IMR-90 (cell line): ENCODE measurements at regions not wholly inside any gene's neighbourhood (a gene's known extent, or its start where the extent isn't known, plus 50 kb on each side); places are given as distances from the start of the nearest gene placed in this dataset.

Experiments used
- ATAC-seq: fragments of 200-7000 bp; cut with Tn5 transposase; 2 replicates; pipeline ENCODE4 v1.9.1; 2020; ENCODE audit warnings: low read depth, mild to moderate bottlenecking, moderate library complexity
- BruUV-seq: library from RNA; stranded (reverse); fragments of 400-500 nt; replicated peaks from 2 replicates; lab custom pipeline; 2021; lab: Mats Ljungman, UMichigan
- CTCF ChIA-PET: fragments of 300-600 bp; formaldehyde crosslinking; extraction: SDS; loops from one replicate; lab custom pipeline; 2021; ENCODE audit warnings: antibody characterized with exemption; lab: Yijun Ruan, JAX
- POLR2A ChIA-PET: fragments of 300-600 bp; sonication (Branson Sonifier 250); formaldehyde crosslinking; loops from one replicate; lab custom pipeline; 2022; ENCODE audit warnings: antibody characterized with exemption; ENCODE audit not compliant: unreplicated experiment; lab: Charles Lee
- DNase-seq: peaks from one replicate; pipeline ENCODE4 v3.0.0; 2013
- H2AFZ ChIP-seq: replicated peaks from 2 replicates; pipeline ENCODE3; 2013; ENCODE audit warnings: low read length, mild to moderate bottlenecking; ENCODE audit not compliant: poor library complexity
- H2AK5ac ChIP-seq: 2 replicates; pipeline ENCODE4 v1.6.1; 2013; ENCODE audit warnings: low read depth, low read length, inconsistent platforms
- H2AK9ac ChIP-seq: replicated peaks from 2 replicates; pipeline ENCODE3; 2013; ENCODE audit warnings: mild to moderate bottlenecking, low read depth, low read length, moderate library complexity; ENCODE audit not compliant: poor library complexity
- H2BK120ac ChIP-seq: 2 replicates; pipeline ENCODE4 v1.6.1; 2013; ENCODE audit warnings: low read depth, low read length, inconsistent platforms
- H2BK15ac ChIP-seq: 3 replicates; pipeline ENCODE4 v1.6.1; 2013; ENCODE audit warnings: low read depth, low read length, inconsistent platforms
- H2BK20ac ChIP-seq: 2 replicates; pipeline ENCODE4 v1.6.1; 2013; ENCODE audit warnings: low read depth, mild to moderate bottlenecking, inconsistent platforms, low read length, moderate library complexity
- H2BK5ac ChIP-seq: 2 replicates; pipeline ENCODE4 v1.6.1; 2013; ENCODE audit warnings: mild to moderate bottlenecking, low read depth, low read length, inconsistent platforms; ENCODE audit not compliant: poor library complexity, severe bottlenecking
- H3K14ac ChIP-seq: replicated peaks from 2 replicates; pipeline ENCODE4 v1.6.1; 2013; ENCODE audit warnings: low read depth, low read length, inconsistent platforms
- H3K18ac ChIP-seq: 2 replicates; pipeline ENCODE4 v1.6.1; 2013; ENCODE audit warnings: low read depth, low read length, control low read depth
- H3K23ac ChIP-seq: 2 replicates; pipeline ENCODE4 v1.6.1; 2013; ENCODE audit warnings: low read depth, low read length, inconsistent platforms
- H3K27ac ChIP-seq: 2 replicates; pipeline ENCODE4 v1.5.1; 2013; ENCODE audit warnings: mild to moderate bottlenecking, control low read depth, low read length; ENCODE audit not compliant: insufficient read depth
- H3K27me3 ChIP-seq: 2 replicates; pipeline ENCODE4 v1.6.1; 2013; ENCODE audit warnings: low read length; ENCODE audit not compliant: control insufficient read depth, insufficient read depth
- H3K36me3 ChIP-seq: 2 replicates; pipeline ENCODE4 v1.6.1; 2013; ENCODE audit warnings: low read length, mixed read lengths; ENCODE audit not compliant: control insufficient read depth, insufficient read depth
- H3K4ac ChIP-seq: 2 replicates; pipeline ENCODE4 v1.6.1; 2013; ENCODE audit warnings: low read depth, low read length, inconsistent platforms
- H3K4me1 ChIP-seq: 2 replicates; pipeline ENCODE4 v1.6.1; 2013; ENCODE audit warnings: low read length, mixed read lengths; ENCODE audit not compliant: control insufficient read depth, insufficient read depth
- H3K4me2 ChIP-seq: 2 replicates; pipeline ENCODE4 v1.6.1; 2013; ENCODE audit warnings: low read depth, mild to moderate bottlenecking, control low read depth, low read length, moderate library complexity
- H3K4me3 ChIP-seq: 2 replicates; pipeline ENCODE4 v1.5.1; 2013; ENCODE audit warnings: low read depth, mild to moderate bottlenecking, control low read depth, low read length, moderate library complexity; ENCODE audit not compliant: insufficient read depth
- H3K56ac ChIP-seq: 2 replicates; pipeline ENCODE4 v1.6.1; 2013; ENCODE audit warnings: low read length, inconsistent platforms; ENCODE audit not compliant: insufficient read depth; ENCODE audit errors: extremely low read depth
- H3K79me1 ChIP-seq, 2 experiments: 2 replicates each; pipeline ENCODE4 v1.6.1; 2013; ENCODE audit warnings: low read length in 2 of 2, inconsistent platforms in 1 of 2, low read depth in 1 of 2
- H3K9ac ChIP-seq: 2 replicates; pipeline ENCODE4 v1.6.1; 2013; ENCODE audit warnings: low read depth, low read length, control low read depth
- H3K9me1 ChIP-seq: 2 replicates; pipeline ENCODE4 v1.6.1; 2013; ENCODE audit warnings: low read length, inconsistent platforms; ENCODE audit not compliant: insufficient read depth
- H3K9me3 ChIP-seq: 2 replicates; pipeline ENCODE4 v1.6.1; 2013; ENCODE audit warnings: low read length; ENCODE audit not compliant: control insufficient read depth, insufficient read depth
- H4K20me1 ChIP-seq: 2 replicates; pipeline ENCODE4 v1.6.1; 2013; ENCODE audit warnings: low read length, inconsistent platforms; ENCODE audit not compliant: insufficient read depth
- H4K5ac ChIP-seq: 2 replicates; pipeline ENCODE4 v1.6.1; 2013; ENCODE audit warnings: mild to moderate bottlenecking, low read depth, low read length, control low read depth
- H4K8ac ChIP-seq, 2 experiments: 2 replicates each; pipeline ENCODE4 v1.6.1; 2013; ENCODE audit warnings: low read depth in 2 of 2, low read length in 2 of 2, control low read depth in 1 of 2, inconsistent platforms in 1 of 2
- H4K91ac ChIP-seq: 2 replicates; pipeline ENCODE4 v1.6.1; 2013; ENCODE audit warnings: low read depth, low read length, inconsistent platforms; ENCODE audit not compliant: insufficient read depth
- BHLHE40 ChIP-seq: fragments of 150-350 bp; IDR thresholded peaks from 2 replicates; pipeline ENCODE4 v1.6.1; 2016; ENCODE audit warnings: mild to moderate bottlenecking, low read depth, low read length
- CEBPB ChIP-seq: IDR thresholded peaks from 2 replicates; pipeline ENCODE4 v1.6.1; 2012; ENCODE audit warnings: low read depth, low read length, improper control_type of control experiment
- FOS ChIP-seq: fragments of 150-350 bp; IDR thresholded peaks from 2 replicates; pipeline ENCODE4 v1.6.1; 2016; ENCODE audit warnings: low read depth, low read length
- MAFK ChIP-seq: IDR thresholded peaks from 2 replicates; pipeline ENCODE4 v1.6.1; 2012; ENCODE audit warnings: low read depth, low read length, improper control_type of control experiment
- MAZ ChIP-seq: IDR thresholded peaks from 2 replicates; pipeline ENCODE4 v1.6.1; 2012; ENCODE audit warnings: low read depth, mild to moderate bottlenecking, low read length, improper control_type of control experiment, moderate library complexity, borderline replicate concordance
- MXI1 ChIP-seq: IDR thresholded peaks from 2 replicates; pipeline ENCODE4 v1.6.1; 2012; ENCODE audit warnings: low read depth, mild to moderate bottlenecking, low read length, moderate library complexity, borderline replicate concordance
- NFE2L2 ChIP-seq: fragments of 150-350 bp; IDR thresholded peaks from 2 replicates; pipeline ENCODE4 v1.6.1; 2016; ENCODE audit warnings: low read depth, mild to moderate bottlenecking, low read length
- POLR2A ChIP-seq: IDR thresholded peaks from 2 replicates; pipeline ENCODE4 v1.6.1; 2012; ENCODE audit warnings: mild to moderate bottlenecking, low read depth, low read length
- RAD21 ChIP-seq: IDR thresholded peaks from 2 replicates; pipeline ENCODE4 v1.6.1; 2012; ENCODE audit warnings: low read length, improper control_type of control experiment
- RCOR1 ChIP-seq: IDR thresholded peaks from 2 replicates; pipeline ENCODE4 v1.6.1; 2012; ENCODE audit warnings: mild to moderate bottlenecking, low read length, improper control_type of control experiment; ENCODE audit not compliant: insufficient replicate concordance
- RFX5 ChIP-seq: IDR thresholded peaks from 2 replicates; pipeline ENCODE4 v1.8.0; 2012; ENCODE audit warnings: low read depth, mild to moderate bottlenecking, low read length, moderate library complexity
- USF2 ChIP-seq: fragments of 150-350 bp; IDR thresholded peaks from 2 replicates; pipeline ENCODE4 v1.6.1; 2017; ENCODE audit warnings: mild to moderate bottlenecking, antibody characterized with exemption, low read length, low read depth
- WGBS, 2 experiments: methylation state at CpG; one replicate each; pipeline versions ENCODE4 v1.1.5 to v1.1.7; 2013; ENCODE audit warnings: missing lambda C conversion rate in 2 of 2; ENCODE audit not compliant: insufficient read length in 1 of 2; ENCODE audit errors: extremely low coverage in 2 of 2; 5-methylcytosine and 5-hydroxymethylcytosine counted together
- dilution Hi-C: fragments of 300-500 bp; cut with HindIII; formaldehyde crosslinking; loops from one replicate; pipeline ENCODE4 v1.14.3; 2018; ENCODE audit warnings: low sequenced_read_pairs; ENCODE audit not compliant: unreplicated experiment
- in situ Hi-C: fragments of 300-500 bp; cut with MboI; formaldehyde crosslinking; loops from 3 replicates; pipeline ENCODE4 v1.14.3; 2019; ENCODE audit warnings: low sequenced_read_pairs, inconsistent platforms, mixed read lengths
- intact Hi-C: fragments of 100-400 bp; cut with micrococcal nuclease; formaldehyde crosslinking; loops from 2 replicates; pipeline ENCODE4 v1.10.0; 2022
- TF ChIP-seq, protein P1 (sequence below): fragments of 150-350 bp; IDR thresholded peaks from 2 replicates; pipeline ENCODE4 v1.6.1; 2016; ENCODE audit warnings: low read depth, mild to moderate bottlenecking, low read length, moderate library complexity, borderline replicate concordance
- TF ChIP-seq, protein P2 (sequence below): conservative IDR thresholded peaks from 2 replicates; pipeline ENCODE4 v1.5.1; 2012; ENCODE audit warnings: mild to moderate bottlenecking, low read depth, low read length, improper control_type of control experiment

DNA sequence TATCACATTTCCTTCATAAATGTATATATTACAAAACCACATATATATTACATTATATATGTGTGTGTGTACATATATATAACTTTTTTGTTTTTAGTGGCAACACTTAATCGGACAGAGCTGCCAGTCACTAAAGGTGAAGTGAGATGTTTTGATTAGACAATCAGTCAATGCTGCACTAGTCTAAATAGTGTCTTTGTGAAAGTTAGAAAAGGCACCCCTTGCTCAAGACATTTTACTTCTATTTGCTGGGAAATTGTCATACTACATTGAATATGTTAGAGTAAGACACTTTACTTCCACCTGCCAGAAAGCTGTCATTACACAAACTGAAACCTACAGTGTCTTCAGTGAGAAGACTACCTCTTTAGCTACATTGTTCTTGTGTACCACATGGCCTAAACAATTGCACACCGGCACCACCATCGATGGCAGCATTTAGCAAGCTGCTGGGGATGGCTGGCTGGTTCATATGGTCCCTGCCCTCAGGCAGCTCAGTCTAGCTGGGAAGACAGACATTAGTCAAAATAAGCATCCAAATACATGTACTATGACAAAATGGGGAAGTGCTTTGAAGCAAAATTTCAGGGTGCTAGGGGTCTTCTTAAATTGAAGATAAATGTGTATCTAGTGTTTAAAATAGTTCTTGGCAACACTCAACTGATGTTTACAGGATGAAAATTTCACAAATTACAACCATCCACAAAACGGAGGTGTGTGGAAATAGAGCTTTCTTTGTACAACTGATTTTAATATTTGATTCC is 148.1 kb upstream of the GATB start:
- BruUV-seq: no TSS peak
- in situ Hi-C loops (no loop called here), intact Hi-C loops (no loop called here), dilution Hi-C loops (no loop called here)
- H3K36me3 ChIP-seq: no peaks in the 10 kb centered on the region
- H2BK120ac ChIP-seq: no peak overlapping the region
- no peak overlapping the region for H4K5ac ChIP-seq
- ChIA-PET CTCF (interaction anchor here (1.2 kb wide), 1 partner anchor 8 kb away, joined by 7 read pairs; no protein-coding TSS in a partner anchor), POLR2A (no interaction called here)
- no peak overlapping the region for H2AFZ ChIP-seq
- H2AK9ac ChIP-seq: no peak overlapping the region
- H2BK20ac ChIP-seq: no peak overlapping the region
- H2AK5ac ChIP-seq: no peak overlapping the region
- H3K79me1 ChIP-seq: no peaks in the 10 kb centered on the region
- ATAC-seq (no peak), DNase-seq (no peak)
- H4K91ac ChIP-seq: no peak overlapping the region
- H3K18ac ChIP-seq: no peak overlapping the region
- H2BK15ac ChIP-seq: no peak overlapping the region
- H4K8ac ChIP-seq: no peak overlapping the region
- H2BK5ac ChIP-seq: no peak overlapping the region
- H4K20me1 ChIP-seq: no peaks in the 10 kb centered on the region
- H3K4me3 ChIP-seq: no peak overlapping the region
- no peaks in the 10 kb centered on the region for H3K9me1 ChIP-seq
- no peaks in the 10 kb centered on the region for H3K4me1 ChIP-seq
- H3K9me3 ChIP-seq: no peaks in the 10 kb centered on the region
- TF ChIP-seq MAFK: no peak
- no peak for TF ChIP-seq NFE2L2
- TF ChIP-seq CEBPB: no peak
- no peak for TF ChIP-seq USF2
- TF ChIP-seq, protein P1, sequence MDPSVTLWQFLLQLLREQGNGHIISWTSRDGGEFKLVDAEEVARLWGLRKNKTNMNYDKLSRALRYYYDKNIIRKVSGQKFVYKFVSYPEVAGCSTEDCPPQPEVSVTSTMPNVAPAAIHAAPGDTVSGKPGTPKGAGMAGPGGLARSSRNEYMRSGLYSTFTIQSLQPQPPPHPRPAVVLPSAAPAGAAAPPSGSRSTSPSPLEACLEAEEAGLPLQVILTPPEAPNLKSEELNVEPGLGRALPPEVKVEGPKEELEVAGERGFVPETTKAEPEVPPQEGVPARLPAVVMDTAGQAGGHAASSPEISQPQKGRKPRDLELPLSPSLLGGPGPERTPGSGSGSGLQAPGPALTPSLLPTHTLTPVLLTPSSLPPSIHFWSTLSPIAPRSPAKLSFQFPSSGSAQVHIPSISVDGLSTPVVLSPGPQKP: no peak
- TF ChIP-seq RCOR1: no peak
- TF ChIP-seq POLR2A: no peak
- TF ChIP-seq RFX5: no peak
- no peak for TF ChIP-seq MXI1
- TF ChIP-seq FOS: no peak
- no peak for TF ChIP-seq BHLHE40
- TF ChIP-seq MAZ: no peak
- TF ChIP-seq, protein P2, sequence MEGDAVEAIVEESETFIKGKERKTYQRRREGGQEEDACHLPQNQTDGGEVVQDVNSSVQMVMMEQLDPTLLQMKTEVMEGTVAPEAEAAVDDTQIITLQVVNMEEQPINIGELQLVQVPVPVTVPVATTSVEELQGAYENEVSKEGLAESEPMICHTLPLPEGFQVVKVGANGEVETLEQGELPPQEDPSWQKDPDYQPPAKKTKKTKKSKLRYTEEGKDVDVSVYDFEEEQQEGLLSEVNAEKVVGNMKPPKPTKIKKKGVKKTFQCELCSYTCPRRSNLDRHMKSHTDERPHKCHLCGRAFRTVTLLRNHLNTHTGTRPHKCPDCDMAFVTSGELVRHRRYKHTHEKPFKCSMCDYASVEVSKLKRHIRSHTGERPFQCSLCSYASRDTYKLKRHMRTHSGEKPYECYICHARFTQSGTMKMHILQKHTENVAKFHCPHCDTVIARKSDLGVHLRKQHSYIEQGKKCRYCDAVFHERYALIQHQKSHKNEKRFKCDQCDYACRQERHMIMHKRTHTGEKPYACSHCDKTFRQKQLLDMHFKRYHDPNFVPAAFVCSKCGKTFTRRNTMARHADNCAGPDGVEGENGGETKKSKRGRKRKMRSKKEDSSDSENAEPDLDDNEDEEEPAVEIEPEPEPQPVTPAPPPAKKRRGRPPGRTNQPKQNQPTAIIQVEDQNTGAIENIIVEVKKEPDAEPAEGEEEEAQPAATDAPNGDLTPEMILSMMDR: no peak
- TF ChIP-seq RAD21: no peak
- no peak overlapping the region for H3K56ac ChIP-seq
- no CpG with 5 or more reads among the region's 4 CpGs for WGBS, 2 experiments
- no peak overlapping the region for H3K4ac ChIP-seq
- no peak overlapping the region for H3K27ac ChIP-seq
- H3K27me3 ChIP-seq: peaks cover 20% of the 10 kb centered on the region
- no peak overlapping the region for H3K4me2 ChIP-seq
- no peak overlapping the region for H3K14ac ChIP-seq
- no peak overlapping the region for H3K23ac ChIP-seq
- no peak overlapping the region for H3K9ac ChIP-seq
